HFFc6 (cell line): ENCODE measurements at regions not wholly inside any gene's neighbourhood (a gene's known extent, or its start where the extent isn't known, plus 50 kb on each side); places are given as distances from the start of the nearest gene placed in this dataset.

Experiments
- DNase-seq: peaks from one replicate; pipeline ENCODE4 v3.0.0-alpha.2; 2018
- H3K27ac Mint-ChIP-seq: 2 replicates; pipeline ENCODE4 v1.8.0; 2020; ENCODE audit warnings: mild to moderate bottlenecking, mixed read lengths
- H3K27me3 Mint-ChIP-seq: 2 replicates; pipeline ENCODE4 v1.8.0; 2021; ENCODE audit warnings: mild to moderate bottlenecking, moderate library complexity, mixed read lengths; ENCODE audit not compliant: insufficient read depth
- H3K36me3 Mint-ChIP-seq: 2 replicates; pipeline ENCODE4 v1.8.0; 2021; ENCODE audit warnings: low read depth, mixed read lengths
- H3K4me1 Mint-ChIP-seq: 2 replicates; pipeline ENCODE4 v1.8.0; 2020; ENCODE audit warnings: low read depth, mixed read lengths
- H3K4me3 Mint-ChIP-seq: 2 replicates; pipeline ENCODE4 v1.8.0; 2020; ENCODE audit warnings: mild to moderate bottlenecking, moderate library complexity, mixed read lengths
- H3K9me3 Mint-ChIP-seq: 2 replicates; pipeline ENCODE4 v1.8.0; 2020; ENCODE audit warnings: mild to moderate bottlenecking, mixed read lengths
- CTCF ChIP-seq: fragments of 200-600 bp; sonication (generic); IDR thresholded peaks from 2 replicates; pipeline ENCODE4 v1.5.0; 2021; ENCODE audit warnings: antibody characterized with exemption, mild to moderate bottlenecking

GRCh38 chr14:94944636-94945258, 174.8 kb upstream of the GSC start:
- Mint-ChIP-seq H3K9me3 (peaks cover 35% of the 10 kb centered on the region), H3K4me3 (no peak overlapping the region), H3K4me1 (no peaks in the 10 kb centered on the region), H3K27ac (no peak overlapping the region), H3K36me3 (no peaks in the 10 kb centered on the region), H3K27me3 (no peaks in the 10 kb centered on the region; the same call in 1 of the 2 replicates)
- DNase-seq, result no peak
- TF ChIP-seq CTCF, result no peak

DNA sequence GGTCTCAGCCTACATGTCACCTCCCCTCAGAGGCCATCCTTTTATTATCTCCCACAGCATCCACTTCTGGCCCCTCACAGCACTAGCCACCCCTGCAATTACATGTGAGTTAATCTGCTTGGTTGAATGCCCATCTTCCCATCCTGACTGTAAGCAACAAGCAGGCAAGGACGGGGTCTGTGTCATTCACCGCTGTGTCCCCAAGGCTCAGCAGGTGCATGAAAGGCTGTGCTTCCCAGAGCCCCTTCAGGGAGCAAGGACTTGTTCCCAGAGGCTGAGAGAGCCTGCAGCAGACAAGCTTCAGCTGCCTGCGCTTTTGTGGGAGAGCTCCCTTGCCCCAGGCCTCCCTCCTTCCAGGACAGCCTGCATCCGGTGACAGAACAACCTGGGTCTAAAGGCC, 172.7 kb upstream of the GSC start:
- DNase-seq, result no peak
- H3K27me3 Mint-ChIP-seq, result no peaks in the 10 kb centered on the region; the same call in 1 of the 2 replicates
- H3K9me3 Mint-ChIP-seq, result peaks cover 26% of the 10 kb centered on the region
- no peaks in the 10 kb centered on the region for H3K4me1 Mint-ChIP-seq
- no peak overlapping the region for H3K27ac Mint-ChIP-seq
- no peak for TF ChIP-seq CTCF
- H3K36me3 Mint-ChIP-seq, result no peaks in the 10 kb centered on the region
- no peak overlapping the region for H3K4me3 Mint-ChIP-seq

DNA sequence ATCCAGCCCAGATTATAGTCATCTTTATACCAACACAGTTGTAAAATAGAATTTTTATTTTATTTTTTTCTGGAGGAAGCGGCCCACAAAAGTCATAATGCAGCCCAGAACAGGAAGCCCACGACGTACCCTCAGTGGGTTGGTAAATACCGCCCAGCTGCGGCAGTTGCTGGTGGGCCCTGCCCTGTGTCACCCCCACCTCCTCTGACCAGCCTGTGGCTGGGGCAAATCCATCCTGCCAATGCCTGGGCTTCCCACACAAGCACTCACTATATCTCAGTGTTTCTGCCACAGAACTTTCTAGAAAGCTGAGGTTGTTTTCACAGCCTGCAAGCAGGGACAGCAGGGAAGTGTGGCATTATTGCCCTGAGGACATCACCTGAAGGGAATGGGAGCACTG, 171.4 kb upstream of the GSC start:
- Mint-ChIP-seq H3K9me3 (peaks cover 24% of the 10 kb centered on the region), H3K27me3 (no peaks in the 10 kb centered on the region; the same call in 1 of the 2 replicates), H3K4me3 (no peak overlapping the region), H3K36me3 (no peaks in the 10 kb centered on the region), H3K4me1 (no peaks in the 10 kb centered on the region), H3K27ac (no peak overlapping the region)
- TF ChIP-seq CTCF, result no peak
- DNase-seq, result no peak

DNA sequence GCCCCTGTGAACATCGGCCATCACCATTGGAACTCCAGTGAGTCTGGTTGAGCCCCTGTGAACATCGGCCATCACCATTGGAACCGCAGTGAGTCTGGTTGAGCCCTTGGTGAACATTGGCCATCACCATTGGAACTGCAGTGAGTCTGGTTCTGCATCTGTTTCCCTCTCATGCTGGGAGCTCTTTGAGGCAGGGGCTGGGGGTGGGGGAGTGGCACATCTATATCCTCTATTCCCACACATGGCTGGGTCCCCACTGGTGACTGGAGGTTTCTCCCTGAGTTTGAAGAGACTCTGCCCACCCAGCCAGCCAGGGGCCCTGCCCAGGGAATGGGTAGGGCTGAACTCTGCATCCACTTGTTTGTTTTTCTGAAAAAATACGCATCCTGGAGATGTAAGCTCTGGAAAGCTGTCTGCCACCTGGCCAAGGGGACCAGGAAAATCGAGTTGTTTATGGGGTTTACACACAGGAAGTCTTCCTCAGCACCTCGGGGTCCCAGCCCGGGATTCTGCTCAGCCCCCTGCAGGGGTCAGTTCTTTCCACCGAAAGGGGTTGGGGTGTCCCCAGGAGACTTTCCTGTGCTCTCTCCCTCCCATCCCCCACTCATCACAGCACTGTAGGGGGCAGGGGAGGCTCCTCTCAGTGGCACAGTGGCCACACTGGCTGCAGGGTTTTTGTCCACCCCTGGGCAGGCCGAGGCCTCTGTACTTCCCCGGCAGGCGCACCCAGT, 170.5 kb upstream of the GSC start:
- H3K36me3 Mint-ChIP-seq, result no peaks in the 10 kb centered on the region
- DNase-seq, result no peak
- H3K4me3 Mint-ChIP-seq, result no peak overlapping the region
- no peak overlapping the region for H3K27ac Mint-ChIP-seq
- H3K27me3 Mint-ChIP-seq, result no peaks in the 10 kb centered on the region; the same call in 1 of the 2 replicates
- H3K4me1 Mint-ChIP-seq, result no peaks in the 10 kb centered on the region
- H3K9me3 Mint-ChIP-seq, result peaks cover 16% of the 10 kb centered on the region
- no peak for TF ChIP-seq CTCF

DNA sequence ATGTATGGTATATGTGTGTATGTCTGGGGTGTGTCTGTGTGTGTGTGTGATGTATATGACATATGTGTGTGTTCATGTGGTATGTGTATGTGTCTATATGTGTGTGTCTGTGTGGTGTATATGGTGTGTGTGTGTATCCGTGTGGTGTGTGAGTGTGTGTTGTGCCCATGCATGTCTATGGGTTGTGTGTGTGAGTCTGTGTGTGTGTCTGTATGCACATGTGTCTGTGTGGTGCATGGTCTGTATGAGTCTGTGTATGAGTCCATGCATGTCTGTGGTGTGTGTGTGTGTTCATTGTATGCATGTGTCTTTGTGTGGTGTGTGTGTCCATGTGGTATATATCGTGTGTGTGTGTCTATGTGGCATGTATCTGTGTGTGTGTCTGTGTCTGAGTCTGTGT, 168.1 kb upstream of the GSC start:
- no peaks in the 10 kb centered on the region for H3K36me3 Mint-ChIP-seq
- no peak overlapping the region for H3K4me3 Mint-ChIP-seq
- no peaks in the 10 kb centered on the region for H3K4me1 Mint-ChIP-seq
- no peak for DNase-seq
- TF ChIP-seq CTCF, result no peak
- peaks cover 5% of the 10 kb centered on the region; the same call in 1 of the 2 replicates for H3K9me3 Mint-ChIP-seq
- no peak overlapping the region for H3K27ac Mint-ChIP-seq
- H3K27me3 Mint-ChIP-seq, result no peaks in the 10 kb centered on the region; the same call in 1 of the 2 replicates
